H1 (cell line): ENCODE measurements at regions not wholly inside any gene's neighbourhood (a gene's known extent, or its start where the extent isn't known, plus 50 kb on each side); places are given as distances from the start of the nearest gene placed in this dataset.

Experiments used
- CTCF ChIA-PET: fragments of 300-600 bp; sonication (Branson Sonifier 250); formaldehyde crosslinking; loops from one replicate; lab custom pipeline; 2021; ENCODE audit not compliant: partially characterized antibody; lab: Charles Lee
- POLR2A ChIA-PET: fragments of 300-600 bp; sonication (Branson Sonifier 250); formaldehyde crosslinking; loops from one replicate; lab custom pipeline; 2021; ENCODE audit warnings: inconsistent platforms; ENCODE audit not compliant: partially characterized antibody; lab: Charles Lee
- DNase-seq, 2 experiments: peaks; one replicate each; pipeline versions ENCODE4 v3.0.0 to v3.0.0-alpha.2; 2010 to 2022; ENCODE audit warnings: low spot score in 2 of 2, low read depth in 1 of 2, mixed read lengths in 1 of 2
- FAIRE-seq: peaks from 2 replicates; lab custom pipeline; 2011; peaks lifted over from hg19 to GRCh38; lab: Jason Lieb, UNC
- H2AFZ ChIP-seq: 2 replicates; pipeline ENCODE4 v1.8.1; 2012; ENCODE audit warnings: low read length, inconsistent platforms
- H2AK5ac ChIP-seq: 2 replicates; pipeline ENCODE4 v1.6.1; 2013; ENCODE audit warnings: low read depth, low read length
- H2BK120ac ChIP-seq: replicated peaks from 2 replicates; pipeline ENCODE3; 2013; ENCODE audit warnings: low read depth, low read length, inconsistent platforms
- H2BK12ac ChIP-seq: 2 replicates; pipeline ENCODE4 v1.6.1; 2013; ENCODE audit warnings: low read depth, low read length
- H2BK15ac ChIP-seq: 2 replicates; pipeline ENCODE4 v1.6.1; 2013; ENCODE audit warnings: low read length
- H2BK20ac ChIP-seq: 2 replicates; pipeline ENCODE4 v1.6.1; 2013; ENCODE audit warnings: low read length
- H2BK5ac ChIP-seq: 2 replicates; pipeline ENCODE4 v1.6.1; 2013; ENCODE audit warnings: low read depth, low read length
- H3K14ac ChIP-seq: 2 replicates; pipeline ENCODE4 v1.6.1; 2013; ENCODE audit warnings: inconsistent platforms; ENCODE audit not compliant: insufficient read length
- H3K18ac ChIP-seq: 2 replicates; pipeline ENCODE4 v1.6.1; 2013; ENCODE audit warnings: low read length; ENCODE audit errors: extremely low read depth
- H3K23ac ChIP-seq: 2 replicates; pipeline ENCODE4 v1.6.1; 2013; ENCODE audit warnings: inconsistent platforms; ENCODE audit not compliant: insufficient read length
- H3K23me2 ChIP-seq: 2 replicates; pipeline ENCODE4 v1.6.1; 2013; ENCODE audit warnings: low read depth, low read length
- H3K27ac ChIP-seq: 2 replicates; pipeline ENCODE4 v1.6.1; 2011; ENCODE audit warnings: low read depth, low read length, inconsistent platforms
- H3K27me3 ChIP-seq, 4 experiments: replicated peaks in 1 of 4; 1 replicate in 1 of 4; 2 replicates in 3 of 4; pipeline versions ENCODE4 v1.6.1 to v1.8.1; 2011 to 2013; ENCODE audit warnings: low read length in 3 of 4, mild to moderate bottlenecking in 3 of 4, inconsistent platforms in 2 of 4, mixed read lengths in 2 of 4, moderate library complexity in 1 of 4; ENCODE audit not compliant: control insufficient read depth in 3 of 4, insufficient read depth in 3 of 4; ENCODE audit errors: extremely low read depth in 1 of 4
- H3K36me3 ChIP-seq, 4 experiments: 2 replicates each; pipeline versions ENCODE4 v1.6.1 to v1.8.1; 2011 to 2013; ENCODE audit warnings: mild to moderate bottlenecking in 4 of 4, low read length in 3 of 4, moderate library complexity in 2 of 4, control low read depth in 1 of 4, inconsistent platforms in 1 of 4; ENCODE audit not compliant: insufficient read depth in 4 of 4, control insufficient read depth in 2 of 4
- H3K4ac ChIP-seq: replicated peaks from 2 replicates; pipeline ENCODE3; 2013; ENCODE audit warnings: low read length, low read depth, mixed read lengths, inconsistent platforms; ENCODE audit not compliant: insufficient read length
- H3K4me1 ChIP-seq, 4 experiments: replicated peaks in 1 of 4; 1 replicate in 1 of 4; 2 replicates in 3 of 4; pipeline versions ENCODE4 v1.6.1 to v1.8.1; 2011 to 2013; ENCODE audit warnings: low read length in 3 of 4, inconsistent platforms in 2 of 4, mixed read lengths in 1 of 4; ENCODE audit not compliant: insufficient read depth in 4 of 4, control insufficient read depth in 3 of 4
- H3K4me2 ChIP-seq, 2 experiments: 2 replicates each; pipeline versions ENCODE4 v1.6.1 to v1.8.1; 2011 to 2013; ENCODE audit warnings: low read depth in 2 of 2, low read length in 2 of 2, control low read depth in 1 of 2, inconsistent platforms in 1 of 2, mild to moderate bottlenecking in 1 of 2; ENCODE audit not compliant: insufficient read depth in 1 of 2
- H3K4me3 ChIP-seq, 4 experiments: fragments of 200-600, 300-600 bp in 1 of 4; sonication (generic), shearing (Covaris generic), sonication (Bioruptor Twin) in 1 of 4; 2 replicates each; pipeline versions ENCODE4 v1.5.1 to v1.8.1; 2011 to 2016; ENCODE audit warnings: low read length in 4 of 4, low read depth in 3 of 4, control low read depth in 2 of 4, inconsistent platforms in 2 of 4, mild to moderate bottlenecking in 2 of 4, mixed read lengths in 1 of 4, moderate library complexity in 1 of 4; ENCODE audit not compliant: insufficient read depth in 2 of 4; ENCODE audit errors: extremely low read depth in 1 of 4
- H3K56ac ChIP-seq: replicated peaks from 2 replicates; pipeline ENCODE3; 2013; ENCODE audit warnings: low read depth, mild to moderate bottlenecking, mixed read lengths, low read length, inconsistent platforms; ENCODE audit not compliant: insufficient read length
- H3K79me1 ChIP-seq: 2 replicates; pipeline ENCODE4 v1.6.1; 2013; ENCODE audit warnings: low read depth, low read length, control low read depth
- H3K79me2 ChIP-seq, 2 experiments: 2 replicates each; pipeline versions ENCODE4 v1.6.1 to v1.8.1; 2012 to 2013; ENCODE audit warnings: low read length in 2 of 2, mild to moderate bottlenecking in 2 of 2, inconsistent platforms in 1 of 2; ENCODE audit not compliant: insufficient read depth in 2 of 2, control insufficient read depth in 1 of 2
- H3K9ac ChIP-seq, 4 experiments: replicated peaks in 1 of 4; 1 replicate in 1 of 4; 2 replicates in 3 of 4; pipeline versions ENCODE4 v1.6.1 to v1.8.1; 2011 to 2013; ENCODE audit warnings: low read depth in 3 of 4, low read length in 3 of 4, control low read depth in 2 of 4, mild to moderate bottlenecking in 2 of 4, moderate library complexity in 2 of 4, inconsistent platforms in 1 of 4; ENCODE audit errors: extremely low read depth in 1 of 4
- H3K9me3 ChIP-seq, 2 experiments: 2 replicates each; pipeline versions ENCODE4 v1.6.1 to v1.8.1; 2012 to 2013; ENCODE audit warnings: mild to moderate bottlenecking in 2 of 2, moderate library complexity in 2 of 2, control low read depth in 1 of 2, inconsistent platforms in 1 of 2, low read depth in 1 of 2, low read length in 1 of 2, mixed read lengths in 1 of 2; ENCODE audit not compliant: insufficient read depth in 2 of 2
- H4K20me1 ChIP-seq, 2 experiments: replicated peaks in 1 of 2; 2 replicates each; pipeline versions ENCODE3 to v1.8.1; 2011 to 2013; ENCODE audit warnings: inconsistent platforms in 2 of 2, low read length in 2 of 2, mild to moderate bottlenecking in 1 of 2; ENCODE audit not compliant: insufficient read depth in 2 of 2, control insufficient read depth in 1 of 2
- H4K5ac ChIP-seq: 2 replicates; pipeline ENCODE4 v1.6.1; 2013; ENCODE audit warnings: low read length, low read depth, mixed read lengths, inconsistent platforms; ENCODE audit not compliant: insufficient read length
- H4K8ac ChIP-seq: 2 replicates; pipeline ENCODE4 v1.8.0; 2013; ENCODE audit warnings: mild to moderate bottlenecking, moderate library complexity, low read length, inconsistent platforms; ENCODE audit not compliant: insufficient read depth; ENCODE audit errors: extremely low read depth
- H4K91ac ChIP-seq: replicated peaks from 2 replicates; pipeline ENCODE3; 2013; ENCODE audit warnings: low read length, mixed read lengths, inconsistent platforms; ENCODE audit not compliant: insufficient read length
- CHD2 ChIP-seq: IDR thresholded peaks from 2 replicates; pipeline ENCODE4 v1.6.1; 2012; ENCODE audit warnings: low read length, improper control_type of control experiment
- HDAC6 ChIP-seq: IDR thresholded peaks from one replicate; pipeline ENCODE4 v1.7.1; 2012; ENCODE audit warnings: low read depth, mild to moderate bottlenecking, inconsistent platforms, low read length, moderate library complexity
- RFX5 ChIP-seq: IDR thresholded peaks from 2 replicates; pipeline ENCODE4 v1.6.1; 2011; ENCODE audit warnings: low read depth, low read length, improper control_type of control experiment, borderline replicate concordance
- TAF1 ChIP-seq: IDR thresholded peaks from 2 replicates; pipeline ENCODE4 v1.6.1; 2011; ENCODE audit warnings: mild to moderate bottlenecking, low read depth, low read length
- WGBS, 2 experiments: shearing (Covaris generic) in 1 of 2; methylation state at CpG; one replicate each; pipeline versions ENCODE4 v1.1.6 to v1.1.7; 2013 to 2015; ENCODE audit warnings: low lambda C conversion rate in 2 of 2, mixed read lengths in 2 of 2, inconsistent platforms in 1 of 2, low coverage in 1 of 2, missing lambda C conversion rate in 1 of 2; ENCODE audit not compliant: insufficient replicate concordance in 2 of 2, insufficient coverage in 1 of 2, insufficient read length in 1 of 2; ENCODE audit errors: extremely low coverage in 1 of 2, missing lambda C conversion rate in 1 of 2; 5-methylcytosine and 5-hydroxymethylcytosine counted together
- TF ChIP-seq, protein P1 (sequence below): IDR thresholded peaks from 2 replicates; pipeline ENCODE4 v1.6.1; 2012; ENCODE audit warnings: inconsistent platforms

DNA sequence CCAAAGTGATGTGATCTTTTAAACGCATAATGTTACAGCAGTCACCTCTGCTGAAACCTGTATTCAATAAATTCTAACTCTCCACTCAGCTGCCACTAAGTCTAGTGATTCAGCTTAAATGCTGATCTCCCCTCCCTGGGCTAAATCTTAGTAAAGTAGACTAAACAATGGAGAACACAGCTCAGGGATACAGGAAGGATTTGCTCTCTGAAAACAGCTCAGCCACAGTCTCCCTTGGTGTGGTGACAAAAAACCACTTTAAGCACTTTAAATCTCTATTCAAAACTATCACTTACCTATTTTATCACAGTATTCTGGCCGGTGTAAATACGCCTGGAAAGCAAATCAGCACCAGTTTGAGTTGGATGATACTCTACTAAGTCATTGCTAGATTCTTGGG, 130.6 kb downstream of the RFX6 start:
- Histone ChIP-seq H4K8ac (no peak overlapping the region), H2BK120ac (no peak overlapping the region), H2AK5ac (no peak overlapping the region), H2BK20ac (no peak overlapping the region), H3K23ac (no peak overlapping the region), H2BK5ac (no peak overlapping the region), H3K18ac (no peak overlapping the region), H3K56ac (no peak overlapping the region), H2BK12ac (no peak overlapping the region), H3K36me3 (no peaks in the 10 kb centered on the region), H3K79me2 (no peaks in the 10 kb centered on the region), H4K20me1 (no peaks in the 10 kb centered on the region), H3K14ac (no peak overlapping the region), H3K4me2 (no peak overlapping the region), H3K23me2 (no peaks in the 10 kb centered on the region), H3K27me3 (no peaks in the 10 kb centered on the region), H4K5ac (no peak overlapping the region), H3K4me3 (no peak overlapping the region), H3K9ac (no peak overlapping the region), H3K4me1 (no peaks in the 10 kb centered on the region; a peak in 1 of 7 replicates), H2BK15ac (no peak overlapping the region), H3K4ac (no peak overlapping the region), H3K27ac (no peak overlapping the region), H4K91ac (no peak overlapping the region), H3K9me3 (no peaks in the 10 kb centered on the region), H3K79me1 (no peaks in the 10 kb centered on the region), H2AFZ (peak overlapping the region; percentile 81; the same call in 1 of the 2 replicates)
- POLR2A ChIA-PET, result no interaction called here
- no peak for DNase-seq
- CTCF ChIA-PET, result interaction anchor here (1.0 to 1.9 kb wide), 3 partner anchors 18 to 769 kb away, joined by 4 to 5 read pairs (median 5); no protein-coding TSS in a partner anchor
- TF ChIP-seq, protein P1, sequence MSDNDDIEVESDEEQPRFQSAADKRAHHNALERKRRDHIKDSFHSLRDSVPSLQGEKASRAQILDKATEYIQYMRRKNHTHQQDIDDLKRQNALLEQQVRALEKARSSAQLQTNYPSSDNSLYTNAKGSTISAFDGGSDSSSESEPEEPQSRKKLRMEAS, result no peak
- TF ChIP-seq TAF1 (no peak), HDAC6 (no peak), RFX5 (no peak), CHD2 (no peak)
- no peak for FAIRE-seq
- 89% methylated on average over 3 of the region's 3 CpGs; no CpG with 5 or more reads in 1 of the 2 experiments for WGBS, 2 experiments
